ENCODE measurements at regions not wholly inside any gene's neighbourhood (a gene's known extent, or its start where the extent isn't known, plus 50 kb on each side); places are given as distances from the start of the nearest gene placed in this dataset.
A peak's percentile ranks its signal among the peaks of the same experiment; 100 is the strongest.
"Not testable (repeated sequence)": the region's sequence is repeated elsewhere in the genome, so short reads cannot be mapped to it uniquely, and the experiment has no call there.

GRCh38 chr12:9308745-9309144 is 100.5 kb upstream of the PZP start:
- DNase-seq (ENCODE audit: low spot score), result not testable (repeated sequence)

DNA sequence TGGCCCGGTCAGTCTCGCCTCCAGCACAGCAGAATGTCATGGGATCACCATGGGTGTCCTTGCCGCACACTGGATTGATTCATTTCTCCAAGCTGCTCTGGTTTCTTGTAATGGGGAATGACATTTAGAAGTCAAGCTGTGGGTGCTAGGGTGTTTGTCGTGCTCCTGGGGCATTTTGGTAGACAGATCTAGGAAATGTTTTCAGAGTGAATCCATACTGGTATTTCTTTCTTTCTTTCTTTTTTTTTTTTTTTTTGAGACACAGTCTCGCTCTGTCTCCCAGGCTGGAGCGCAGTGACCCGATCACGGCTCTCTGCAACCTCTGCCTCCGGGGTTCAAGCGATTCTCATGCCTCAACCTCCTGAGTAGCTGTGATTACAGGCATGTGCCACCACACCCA is 100.0 kb upstream of the PZP start:
- not testable (repeated sequence) for DNase-seq (ENCODE audit: low spot score)

GRCh38 chr12:9307255-9307654 is 99.1 kb upstream of the PZP start:
- DNase-seq (ENCODE audit: low spot score), result not testable (repeated sequence)

GRCh38 chr12:9306004-9306403 is 97.8 kb upstream of the PZP start:
- not testable (repeated sequence) for DNase-seq (ENCODE audit: low spot score)

GRCh38 chr12:9304540-9304939 is 96.3 kb upstream of the PZP start:
- not testable (repeated sequence) for DNase-seq (ENCODE audit: low spot score)

DNA sequence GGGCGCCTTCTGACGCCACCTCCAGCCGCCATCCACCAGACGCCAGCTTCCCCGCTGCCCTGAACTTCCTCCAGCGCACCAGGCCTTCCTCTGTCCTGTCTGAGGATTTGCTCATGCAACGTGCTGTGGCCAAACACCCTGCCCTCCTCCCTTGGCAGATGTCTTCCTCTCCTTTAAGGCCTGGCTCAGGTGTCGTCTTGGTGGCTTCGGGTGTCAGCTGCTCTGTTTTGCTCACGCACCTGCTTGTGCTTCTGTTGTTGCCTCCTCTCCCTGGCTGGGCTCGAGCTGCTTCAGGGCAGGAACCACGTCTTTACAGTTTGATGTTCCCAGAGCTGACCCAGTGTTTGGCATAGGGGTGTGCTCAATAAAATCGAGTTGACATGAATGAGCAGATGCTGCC is 87.7 kb upstream of the PZP start:
- not testable (repeated sequence) for DNase-seq (ENCODE audit: low spot score)

GRCh38 chr12:9294072-9294620 is 86.0 kb upstream of the PZP start:
- DNase-seq (ENCODE audit: low spot score), result not testable (repeated sequence)

- not testable (repeated sequence) for DNase-seq (ENCODE audit: low spot score)
These were observed 85.2 kb upstream of the PZP start for GRCh38 chr12:9293391-9293790.

DNA sequence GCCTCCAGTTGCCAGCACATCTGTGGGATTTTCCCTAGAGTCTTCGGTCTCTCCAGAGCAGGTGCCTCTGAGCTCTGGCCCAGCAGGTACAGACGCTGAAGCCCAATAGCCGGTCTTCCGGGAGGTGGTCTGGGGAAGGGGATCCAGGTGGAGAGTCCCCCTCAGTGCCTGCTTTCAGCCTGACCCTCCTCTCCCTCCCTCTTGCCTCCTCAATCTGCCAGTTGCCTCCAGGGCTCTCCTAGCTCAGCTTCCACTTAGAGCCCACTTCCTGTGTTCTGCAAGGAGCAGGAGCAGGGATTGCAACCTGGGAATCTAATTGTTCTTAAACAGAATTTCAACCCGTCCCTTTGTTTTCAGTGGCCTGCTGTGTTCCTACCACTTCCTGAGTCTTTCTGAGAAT is 81.8 kb upstream of the PZP start:
- not testable (repeated sequence) for DNase-seq (ENCODE audit: low spot score)

- not testable (repeated sequence) for DNase-seq (ENCODE audit: low spot score)
These were observed 76.5 kb upstream of the PZP start for GRCh38 chr12:9284724-9285123.

GRCh38 chr12:9284197-9284596 is 76.0 kb upstream of the PZP start:
- not testable (repeated sequence) for DNase-seq (ENCODE audit: low spot score)

DNA sequence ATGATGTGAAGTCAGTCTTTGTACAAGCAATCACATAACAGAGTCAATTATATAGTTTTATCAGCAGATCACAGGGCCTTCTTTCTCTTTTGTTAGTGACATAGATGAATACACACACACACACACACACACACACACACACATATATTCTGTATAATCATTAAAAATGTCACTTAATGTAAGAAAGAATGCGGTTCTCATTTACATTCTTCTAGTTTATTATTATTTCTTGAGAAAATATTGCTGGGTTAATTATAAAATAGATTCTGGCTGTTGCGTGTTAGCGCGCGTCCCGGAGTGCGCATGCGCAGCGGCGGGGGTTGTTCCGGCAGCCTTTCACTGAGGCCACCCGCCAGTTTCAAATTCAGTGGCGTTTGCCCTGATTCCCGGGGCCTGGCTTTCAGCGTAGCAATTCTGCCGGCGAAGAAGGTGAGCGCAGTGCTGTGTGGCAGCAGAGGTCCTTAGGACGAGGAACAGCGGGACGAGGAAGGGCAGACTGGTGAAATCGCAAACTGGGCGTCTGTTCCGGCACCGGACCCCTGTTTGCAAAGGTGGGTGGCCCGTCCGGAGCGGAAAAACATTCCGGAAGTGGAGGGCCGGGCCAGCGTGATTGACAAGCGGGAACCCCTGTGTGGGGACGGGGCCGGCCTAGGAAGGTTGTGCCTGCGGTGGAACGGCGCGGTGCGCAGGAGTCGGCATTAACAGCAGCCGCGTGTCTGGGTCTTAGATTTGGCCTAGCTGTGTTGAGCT is 75.3 kb upstream of the PZP start:
- DNase-seq (ENCODE audit: low spot score), result peak; percentile 24

- no peak for DNase-seq (ENCODE audit: low spot score)
These were observed 68.8 kb upstream of the PZP start for GRCh38 chr12:9276990-9277389.

GRCh38 chr12:9273276-9273675 is 65.1 kb upstream of the PZP start:
- DNase-seq (ENCODE audit: low spot score), result no peak

DNA sequence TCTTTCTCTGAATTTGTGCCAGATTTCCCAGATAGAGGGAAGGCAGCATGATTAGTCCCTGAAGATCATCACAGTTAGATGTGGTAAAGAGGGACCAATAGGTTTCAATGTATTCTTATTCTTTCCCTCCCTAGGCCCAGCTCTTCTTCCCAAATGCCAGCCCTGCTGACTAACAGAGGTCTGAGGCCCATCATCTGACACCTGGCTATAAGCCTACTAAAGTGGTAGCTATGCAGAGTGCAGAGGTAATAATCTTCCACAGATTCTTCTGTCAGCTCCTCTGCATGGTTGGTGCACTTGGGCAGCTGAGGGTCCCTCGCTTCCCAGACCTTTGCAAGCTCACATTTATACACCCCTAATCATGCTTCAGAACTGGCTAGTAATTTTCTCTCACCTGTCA is 63.7 kb upstream of the PZP start:
- DNase-seq (ENCODE audit: low spot score), result no peak

DNA sequence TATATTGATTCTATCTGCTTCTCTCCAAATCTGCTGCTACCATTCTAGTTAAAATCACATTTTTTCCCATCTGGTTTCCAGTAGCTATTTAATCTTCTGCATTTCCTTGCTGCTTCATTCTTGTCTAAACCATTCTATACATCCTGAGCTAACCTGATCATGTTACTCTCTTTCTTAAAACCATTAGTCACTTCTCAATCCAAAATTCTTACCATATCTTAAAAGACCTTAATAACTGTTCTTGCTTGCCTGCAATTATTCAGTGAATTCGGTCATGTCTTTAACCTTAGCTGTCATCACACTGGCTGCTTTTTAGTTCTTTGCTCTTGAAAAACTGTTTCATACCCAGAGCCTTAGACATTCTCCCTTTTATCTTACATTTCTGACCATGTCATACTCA is 56.4 kb upstream of the PZP start:
- DNase-seq (ENCODE audit: low spot score), result no peak

DNA sequence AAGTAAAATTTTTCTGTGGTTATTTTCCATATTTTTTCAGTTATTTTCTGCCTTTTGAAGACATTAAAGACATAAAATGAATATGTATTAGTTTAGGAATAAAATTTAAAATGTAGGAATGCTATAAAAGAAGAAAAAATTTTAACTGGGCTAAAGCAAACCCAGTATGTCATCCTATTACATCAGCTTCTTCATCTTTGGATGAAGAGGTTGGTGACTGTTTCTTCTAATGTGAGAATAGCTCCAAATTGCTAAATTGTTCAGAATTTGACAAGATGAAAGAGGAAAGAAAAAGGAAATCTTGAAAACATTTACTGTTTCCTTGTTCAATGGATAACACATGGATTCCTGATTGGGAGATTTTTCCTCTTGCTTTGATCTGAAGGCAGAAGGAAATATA is 52.7 kb upstream of the PZP start:
- DNase-seq (ENCODE audit: low spot score), result no peak

GRCh38 chr12:9258676-9259075 is 50.5 kb upstream of the PZP start:
- DNase-seq (ENCODE audit: low spot score), result no peak

All from iPS-NIHi11 (cell line).